HG03108 (cell line): ENCODE measurements at regions not wholly inside any gene's neighbourhood (a gene's known extent, or its start where the extent isn't known, plus 50 kb on each side); places are given as distances from the start of the nearest gene placed in this dataset.
"Not testable (repeated sequence)": the region's sequence is repeated elsewhere in the genome, so short reads cannot be mapped to it uniquely, and the experiment has no call there.

Experiments used
- ATAC-seq: cut with Tn5 transposase; IDR thresholded peaks from one replicate; pipeline ENCODE4 v1.9.1; 2021; ENCODE audit warnings: moderate library complexity; ENCODE audit not compliant: unreplicated experiment

DNA sequence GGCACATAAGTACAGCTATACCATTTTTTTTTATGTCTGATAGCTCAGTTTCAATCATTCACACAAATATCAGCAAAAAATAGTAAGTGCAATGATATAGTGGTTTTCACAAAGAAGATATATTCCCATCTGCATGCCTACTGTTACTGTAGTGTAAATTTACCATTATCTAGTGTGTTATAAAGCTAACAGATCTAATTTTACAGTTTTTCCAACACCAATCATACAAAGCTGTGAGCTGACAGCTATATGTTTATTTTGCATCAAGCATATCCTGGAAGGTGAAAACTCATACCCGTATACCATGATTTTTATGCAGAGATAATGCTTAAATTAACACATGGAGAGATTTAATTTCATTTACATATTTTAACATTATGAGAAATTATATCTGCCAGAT lies 89.9 kb upstream of the HAPLN1 start:
- no peak for ATAC-seq

DNA sequence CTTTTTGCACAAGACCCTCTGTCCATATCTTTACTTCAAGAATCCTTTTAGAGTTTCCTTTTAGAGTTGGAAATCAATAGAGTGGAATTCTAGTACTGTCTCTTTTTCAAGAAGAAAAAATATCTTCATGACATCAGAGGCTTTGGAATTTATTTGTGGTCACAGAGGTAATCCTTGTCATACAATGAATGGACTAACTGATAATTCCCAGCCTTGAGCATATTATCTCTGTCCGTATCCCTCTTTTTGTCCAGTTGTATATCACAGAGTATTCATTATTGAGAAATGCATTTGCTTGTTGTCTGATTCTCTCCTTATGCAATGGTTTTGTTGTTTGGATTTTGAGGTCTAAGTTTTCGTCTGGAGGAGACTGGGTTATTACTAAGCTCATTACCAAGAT lies 82.0 kb upstream of the HAPLN1 start:
- ATAC-seq: no peak

DNA sequence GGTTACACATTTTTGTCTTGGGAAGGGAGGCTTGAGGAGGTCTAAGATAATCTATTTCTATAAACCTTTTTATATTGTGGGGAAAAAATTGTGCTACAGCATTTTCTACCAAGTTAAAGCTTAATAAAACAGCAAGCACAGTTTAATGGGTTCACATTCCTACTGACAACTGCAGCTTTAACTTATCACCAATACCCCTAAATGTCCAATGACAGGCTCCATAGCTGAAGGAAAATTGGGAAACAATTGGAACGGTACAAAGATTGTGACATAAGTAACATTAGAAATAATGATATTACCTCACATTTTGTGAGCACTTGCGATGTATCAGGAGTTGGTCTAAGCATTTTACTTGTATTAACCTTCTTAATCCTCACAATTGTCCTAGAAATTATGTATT lies 79.5 kb upstream of the HAPLN1 start:
- ATAC-seq: no peak

DNA sequence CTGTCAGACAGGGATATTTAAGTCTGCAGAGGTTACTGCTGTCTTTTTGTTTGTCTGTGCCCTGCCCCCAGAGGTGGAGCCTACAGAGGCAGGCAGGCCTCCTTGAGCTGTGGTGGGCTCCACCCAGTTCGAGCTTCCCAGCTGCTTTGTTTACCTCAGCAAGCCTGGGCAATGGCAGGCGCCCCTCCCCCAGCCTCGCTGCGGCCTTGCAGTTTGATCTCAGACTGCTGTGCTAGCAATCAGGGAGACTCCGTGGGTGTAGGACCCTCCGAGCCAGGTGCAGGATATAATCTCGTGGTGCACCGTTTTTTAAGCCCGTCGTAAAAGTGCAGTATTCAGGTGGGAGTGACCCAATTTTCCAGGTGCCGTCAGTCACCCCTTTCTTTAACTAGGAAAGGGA lies 78.4 kb upstream of the HAPLN1 start:
- not testable (repeated sequence) for ATAC-seq

DNA sequence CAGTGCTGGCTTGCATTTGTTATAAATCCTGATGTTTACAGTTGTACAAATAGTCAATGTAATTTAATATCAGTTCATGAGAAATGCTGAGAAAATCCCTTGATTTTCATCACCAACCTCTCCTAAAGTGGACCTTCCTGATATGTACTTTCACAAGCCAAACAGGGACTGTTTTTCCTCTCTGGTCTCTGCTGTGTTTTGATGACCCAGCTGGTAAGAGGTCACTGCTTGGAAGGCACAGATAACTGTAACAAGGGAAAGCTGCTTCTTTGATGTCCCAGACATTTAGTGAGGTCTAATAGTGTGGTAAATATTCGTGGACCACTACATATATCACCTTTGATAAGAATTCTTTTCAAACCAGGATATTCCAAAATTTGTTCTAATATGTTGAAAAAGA lies 68.7 kb upstream of the HAPLN1 start:
- no peak for ATAC-seq

DNA sequence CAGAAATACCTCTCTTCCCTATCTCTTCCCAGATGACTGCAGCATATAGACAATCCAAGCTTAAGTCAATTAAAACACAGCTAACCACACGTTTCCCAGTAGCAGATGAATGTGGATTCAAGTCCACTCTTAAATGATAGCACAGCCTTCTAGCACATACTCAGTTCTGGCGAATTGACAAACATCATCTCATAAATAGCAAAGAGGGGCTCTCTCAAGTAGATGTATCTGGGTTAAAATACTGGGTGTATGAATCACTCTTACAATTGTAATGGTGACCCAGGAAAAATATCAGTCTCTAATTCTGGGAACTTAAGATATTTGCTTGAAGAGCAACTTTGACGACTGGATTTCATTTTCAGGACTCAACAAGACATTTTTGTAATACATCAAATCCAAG lies 67.0 kb upstream of the HAPLN1 start:
- ATAC-seq: no peak

DNA sequence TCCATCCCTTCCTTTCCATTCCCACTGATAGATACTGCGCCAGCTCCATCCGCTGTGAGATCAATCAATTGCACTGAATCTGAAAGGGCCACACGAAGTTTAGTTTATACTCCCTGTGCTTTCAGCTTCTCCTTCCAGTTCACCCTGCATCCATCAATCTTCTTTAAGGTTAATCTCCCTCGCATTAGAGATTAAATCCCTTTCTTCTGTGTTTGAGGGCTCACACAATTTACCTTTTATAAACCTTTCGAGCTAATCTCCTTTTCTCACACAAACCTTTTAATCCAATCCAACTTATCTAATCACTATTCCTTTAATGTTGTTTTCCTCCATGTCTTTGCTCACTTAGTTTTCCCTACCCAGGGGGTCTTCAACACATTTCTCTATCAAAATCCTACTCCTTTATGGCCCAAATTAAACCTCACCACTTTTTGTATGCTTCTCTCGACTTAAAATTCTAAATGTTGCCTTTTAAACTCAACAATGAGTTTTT lies 64.6 kb upstream of the HAPLN1 start:
- ATAC-seq: no peak

DNA sequence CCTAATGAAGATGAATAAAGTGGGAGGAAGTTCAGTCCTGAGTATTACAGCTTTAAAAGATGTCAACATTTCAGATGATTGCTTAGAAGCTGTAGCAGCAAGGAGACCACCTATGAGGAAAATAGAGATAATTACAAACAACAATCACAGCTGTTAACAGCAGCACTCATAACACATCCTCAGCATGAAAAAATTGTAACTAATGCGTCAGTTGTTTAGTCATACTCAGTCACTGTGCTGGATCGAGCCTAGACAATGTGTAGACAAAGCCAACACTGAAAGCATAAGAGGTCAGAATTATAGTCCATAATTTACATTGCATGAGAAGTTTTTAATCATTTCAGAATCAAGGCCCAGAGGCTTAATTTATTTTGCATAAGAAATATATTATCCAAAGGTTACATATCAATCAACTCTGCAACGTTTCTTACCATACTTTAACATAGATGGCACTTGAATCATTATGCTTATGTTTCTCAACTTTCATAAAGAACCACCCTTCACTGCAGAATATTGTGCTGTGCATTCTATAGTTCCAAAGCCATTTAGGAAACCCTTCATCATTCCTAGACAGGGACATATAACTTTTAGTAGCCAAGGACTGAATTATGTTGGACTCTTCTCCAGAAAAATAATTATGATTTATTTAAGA lies 60.2 kb upstream of the HAPLN1 start:
- no peak for ATAC-seq

DNA sequence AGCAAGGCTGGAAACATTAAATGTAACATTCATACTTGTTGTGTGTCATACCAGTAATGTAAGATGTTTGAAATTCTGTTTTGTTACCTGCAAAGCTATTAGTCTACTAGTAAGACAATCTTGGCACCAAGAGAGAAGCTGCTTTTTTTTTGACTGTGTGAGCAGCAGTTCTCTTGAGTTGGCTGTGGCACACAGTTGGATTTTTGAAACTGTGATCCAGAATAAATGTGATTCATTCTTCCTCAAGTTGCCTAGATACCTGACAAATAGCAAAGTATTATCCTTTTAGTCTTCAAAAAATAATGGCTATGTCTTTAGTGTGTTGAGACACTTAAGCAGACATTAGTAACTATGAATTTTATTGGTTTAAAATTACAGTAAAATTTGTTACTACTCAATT lies 57.2 kb upstream of the HAPLN1 start:
- ATAC-seq: no peak

DNA sequence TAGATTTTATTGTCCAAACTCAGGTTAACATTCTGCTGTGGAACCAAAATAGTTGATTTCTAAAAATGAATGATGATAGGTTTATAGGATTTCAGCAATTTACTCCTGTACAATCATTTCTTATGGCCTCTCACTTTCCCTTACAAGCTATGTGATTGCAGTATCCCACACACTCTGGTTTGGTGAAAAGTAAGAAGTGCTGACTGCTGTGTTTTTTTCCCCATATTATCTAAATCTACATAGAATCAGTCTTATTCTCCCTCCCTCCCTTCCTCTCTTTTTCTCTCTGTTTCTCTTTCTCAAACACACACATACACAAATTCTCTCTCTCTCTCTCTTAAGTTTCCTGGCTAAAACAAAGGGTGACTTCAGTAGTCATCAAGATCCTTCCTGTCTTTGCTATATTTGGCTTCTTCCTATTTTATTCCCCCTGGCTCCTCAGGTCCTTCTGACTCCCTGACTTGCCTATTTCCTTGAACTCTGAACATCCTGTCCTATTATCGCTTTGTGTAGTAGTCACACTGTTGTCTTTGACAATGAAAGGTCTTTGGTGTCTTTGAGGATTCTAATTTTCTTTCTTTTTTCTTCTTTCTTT lies 55.9 kb upstream of the HAPLN1 start:
- no peak for ATAC-seq
